MM.1S (cell line): ENCODE measurements at regions not wholly inside any gene's neighbourhood (a gene's known extent, or its start where the extent isn't known, plus 50 kb on each side); places are given as distances from the start of the nearest gene placed in this dataset.

Source experiments
- DNase-seq: peaks from one replicate; pipeline ENCODE4 v3.0.0-alpha.2; 2015
- H2AFZ ChIP-seq: fragments of 300-600 bp; sonication (generic); 2 replicates; pipeline ENCODE4 v1.6.0; 2016; ENCODE audit warnings: antibody characterized with exemption, low read length
- H3F3A ChIP-seq: fragments of 300-600 bp; sonication (generic); 2 replicates; pipeline ENCODE4 v1.6.1; 2016; ENCODE audit warnings: mild to moderate bottlenecking, antibody characterized with exemption, low read length, moderate library complexity, mixed read lengths; ENCODE audit not compliant: insufficient read depth
- H3K27ac ChIP-seq: fragments of 300-600 bp; sonication (generic); 2 replicates; pipeline ENCODE4 v1.5.1; 2016; ENCODE audit warnings: mild to moderate bottlenecking, low read length
- H3K27me3 ChIP-seq: fragments of 300-600 bp; sonication (generic); replicated peaks from 2 replicates; pipeline ENCODE4 v1.6.0; 2016; ENCODE audit warnings: low read length; ENCODE audit not compliant: insufficient read depth
- H3K36me3 ChIP-seq: fragments of 300-600 bp; sonication (generic); replicated peaks from 2 replicates; pipeline ENCODE4 v1.6.1; 2016; ENCODE audit warnings: mild to moderate bottlenecking, low read length, mixed read lengths; ENCODE audit not compliant: insufficient read depth
- H3K4me1 ChIP-seq: fragments of 300-600 bp; sonication (generic); 2 replicates; pipeline ENCODE4 v1.6.1; 2016; ENCODE audit warnings: low read length, mixed read lengths
- H3K4me2 ChIP-seq: fragments of 300-600 bp; sonication (generic); 2 replicates; pipeline ENCODE4 v1.6.0; 2016; ENCODE audit warnings: low read depth, low read length
- H3K4me3 ChIP-seq: fragments of 300-600 bp; sonication (generic); 2 replicates; pipeline ENCODE4 v1.5.1; 2016; ENCODE audit warnings: low read length, mixed read lengths
- H3K79me2 ChIP-seq: fragments of 300-600 bp; sonication (generic); 2 replicates; pipeline ENCODE4 v1.6.1; 2016; ENCODE audit warnings: mixed run types, low read length, mixed read lengths
- H3K9ac ChIP-seq: fragments of 300-600 bp; sonication (generic); 2 replicates; pipeline ENCODE4 v1.6.1; 2016; ENCODE audit warnings: low read length, mixed read lengths
- H3K9me2 ChIP-seq: fragments of 300-600 bp; sonication (generic); replicated peaks from 2 replicates; pipeline ENCODE4 v1.6.1; 2016; ENCODE audit warnings: mild to moderate bottlenecking, low read length, mixed read lengths; ENCODE audit not compliant: insufficient read depth
- H3K9me3 ChIP-seq: fragments of 300-600 bp; sonication (generic); replicated peaks from 2 replicates; pipeline ENCODE4 v1.6.1; 2016; ENCODE audit warnings: mild to moderate bottlenecking, low read length, mixed read lengths; ENCODE audit not compliant: insufficient read depth
- H4K20me1 ChIP-seq: fragments of 300-600 bp; sonication (generic); 2 replicates; pipeline ENCODE4 v1.6.1; 2016; ENCODE audit warnings: mild to moderate bottlenecking, low read length, moderate library complexity, mixed read lengths; ENCODE audit not compliant: insufficient read depth
- CTCF ChIP-seq: fragments of 300-600 bp; sonication (generic); IDR thresholded peaks from 2 replicates; pipeline ENCODE4 v1.5.1; 2016; ENCODE audit warnings: antibody characterized with exemption, low read length, mixed read lengths
- EZH2 ChIP-seq: fragments of 300-600 bp; sonication (generic); optimal IDR thresholded peaks from 2 replicates; pipeline ENCODE3; 2017; ENCODE audit warnings: low read depth, mild to moderate bottlenecking, antibody characterized with exemption, low read length, mixed read lengths
- EZH2phosphoT487 ChIP-seq: fragments of 300-600 bp; sonication (generic); IDR thresholded peaks from 2 replicates; pipeline ENCODE4 v1.6.1; 2018; ENCODE audit warnings: antibody characterized with exemption, low read length

DNA sequence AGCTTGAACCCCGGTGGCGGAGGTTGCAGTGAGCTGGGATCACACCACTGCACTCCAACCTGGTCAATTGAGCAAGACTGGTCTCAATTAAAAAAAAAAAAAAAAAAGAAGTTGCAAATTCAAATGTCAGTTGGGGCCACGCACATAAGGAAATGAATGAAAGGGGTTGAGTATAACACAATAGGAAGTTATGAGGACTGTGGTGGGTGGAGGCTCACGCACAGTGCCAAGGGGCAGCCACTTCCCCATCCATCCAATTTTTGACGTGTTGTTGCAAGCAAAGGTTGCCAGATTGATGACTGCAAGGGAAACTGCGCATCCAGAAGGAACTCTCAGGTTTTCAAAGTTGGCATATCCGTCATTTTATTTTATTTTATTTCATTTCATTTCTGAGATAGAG lies 532.2 kb downstream of the NTRK3 start:
- Histone ChIP-seq H3K4me2 (no peak overlapping the region), H3K36me3 (no peaks in the 10 kb centered on the region), H2AFZ (no peak overlapping the region), H3K9me3 (no peaks in the 10 kb centered on the region), H3K79me2 (no peaks in the 10 kb centered on the region), H3F3A (0 out of 2 replicates have a peak, but pooled peaks cover 5% of the 10 kb centered on the region), H3K4me1 (peaks cover 12% of the 10 kb centered on the region), H4K20me1 (no peaks in the 10 kb centered on the region), H3K9me2 (no peaks in the 10 kb centered on the region), H3K4me3 (no peak overlapping the region), H3K9ac (no peak overlapping the region), H3K27ac (no peak overlapping the region), H3K27me3 (no peaks in the 10 kb centered on the region)
- no peak for DNase-seq
- TF ChIP-seq EZH2phosphoT487 (no peak), EZH2 (no peak), CTCF (no peak)

DNA sequence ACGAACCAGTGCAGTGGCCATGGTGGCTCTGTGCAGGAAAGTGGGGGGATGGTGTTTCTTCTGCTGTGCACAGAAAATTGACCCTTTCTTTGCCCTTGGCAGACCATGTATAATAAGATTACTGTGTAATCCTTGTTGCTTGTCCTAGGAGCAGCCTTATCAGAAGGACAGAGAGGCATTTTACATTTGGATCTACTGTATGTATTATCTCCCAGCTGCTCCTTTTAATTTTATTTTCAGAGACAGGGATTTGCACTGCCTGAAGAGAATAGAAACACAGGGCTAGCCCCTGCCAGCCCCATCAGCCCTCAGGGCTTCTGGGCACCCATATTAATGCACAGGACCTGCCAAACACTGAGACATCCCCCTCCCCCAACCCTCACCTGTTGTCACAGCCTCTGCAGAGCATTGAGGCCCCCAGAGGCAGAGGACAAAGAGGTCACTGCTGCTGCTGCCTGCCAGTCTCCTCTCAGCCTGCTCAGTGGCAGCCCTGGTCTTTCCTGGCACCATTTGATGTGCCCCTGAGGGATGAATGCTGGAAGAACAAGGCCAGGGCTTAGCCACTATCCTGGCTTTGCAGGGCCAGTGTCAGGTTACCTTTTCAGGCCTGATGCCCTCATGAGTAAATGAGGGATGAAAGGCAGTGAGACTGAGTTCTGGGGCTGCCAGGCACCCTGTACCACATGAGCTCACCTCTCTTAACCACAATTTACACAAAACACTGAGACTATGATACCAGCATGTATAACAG lies 533.4 kb downstream of the NTRK3 start:
- Histone ChIP-seq H4K20me1 (no peaks in the 10 kb centered on the region), H2AFZ (no peak overlapping the region), H3K4me1 (peaks cover 3% of the 10 kb centered on the region), H3K9me2 (no peaks in the 10 kb centered on the region), H3K27ac (no peak overlapping the region), H3K79me2 (no peaks in the 10 kb centered on the region), H3K9ac (no peak overlapping the region), H3K9me3 (no peaks in the 10 kb centered on the region), H3K27me3 (no peaks in the 10 kb centered on the region), H3K4me3 (no peak overlapping the region), H3F3A (no peaks in the 10 kb centered on the region), H3K4me2 (no peak overlapping the region), H3K36me3 (no peaks in the 10 kb centered on the region)
- no peak for TF ChIP-seq EZH2
- TF ChIP-seq CTCF = no peak
- no peak for TF ChIP-seq EZH2phosphoT487
- DNase-seq = no peak

DNA sequence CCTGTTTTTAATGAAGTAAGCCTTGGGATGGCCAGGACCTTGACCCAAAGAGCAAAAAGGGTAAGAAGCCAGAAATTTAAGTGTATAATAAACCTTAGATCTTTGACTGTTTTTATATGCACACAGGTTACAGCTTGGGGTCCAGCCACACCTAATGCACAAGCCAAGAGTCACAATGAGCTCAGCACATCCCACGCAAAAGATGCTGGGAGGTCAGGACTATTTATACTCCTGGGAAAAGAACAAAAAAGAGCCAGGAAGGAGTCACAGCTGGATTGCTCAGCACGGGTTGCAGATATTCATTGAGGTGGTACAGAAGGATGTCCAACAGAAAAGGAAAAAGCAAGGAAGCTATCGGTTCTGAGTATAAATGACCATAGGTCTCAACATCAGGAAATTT lies 536.3 kb downstream of the NTRK3 start:
- H3F3A ChIP-seq = no peaks in the 10 kb centered on the region
- H4K20me1 ChIP-seq = no peaks in the 10 kb centered on the region
- H3K9me3 ChIP-seq = no peaks in the 10 kb centered on the region
- H3K27me3 ChIP-seq = no peaks in the 10 kb centered on the region
- DNase-seq = no peak
- H3K4me3 ChIP-seq = no peak overlapping the region
- TF ChIP-seq EZH2 = no peak
- no peak for TF ChIP-seq CTCF
- TF ChIP-seq EZH2phosphoT487 = no peak
- H3K9ac ChIP-seq = no peak overlapping the region
- H3K4me2 ChIP-seq = no peak overlapping the region
- no peaks in the 10 kb centered on the region for H3K4me1 ChIP-seq
- H3K79me2 ChIP-seq = no peaks in the 10 kb centered on the region
- H3K36me3 ChIP-seq = no peaks in the 10 kb centered on the region
- no peaks in the 10 kb centered on the region for H3K9me2 ChIP-seq
- H3K27ac ChIP-seq = no peak overlapping the region
- H2AFZ ChIP-seq = no peak overlapping the region
